Forelimb muscle (tissue), 1 donor: ENCODE measurements at regions not wholly inside any gene's neighbourhood (a gene's known extent, or its start where the extent isn't known, plus 50 kb on each side); places are given as distances from the start of the nearest gene placed in this dataset.

ENCODE experiments used
- DNase-seq: peaks from one replicate; pipeline ENCODE4 v3.0.0-alpha.2; 2013; ENCODE audit warnings: low read depth

- no peak for DNase-seq
Observed at GRCh38 chr3:68163062-68163461, 508.6 kb upstream of the SUCLG2 start.

DNA sequence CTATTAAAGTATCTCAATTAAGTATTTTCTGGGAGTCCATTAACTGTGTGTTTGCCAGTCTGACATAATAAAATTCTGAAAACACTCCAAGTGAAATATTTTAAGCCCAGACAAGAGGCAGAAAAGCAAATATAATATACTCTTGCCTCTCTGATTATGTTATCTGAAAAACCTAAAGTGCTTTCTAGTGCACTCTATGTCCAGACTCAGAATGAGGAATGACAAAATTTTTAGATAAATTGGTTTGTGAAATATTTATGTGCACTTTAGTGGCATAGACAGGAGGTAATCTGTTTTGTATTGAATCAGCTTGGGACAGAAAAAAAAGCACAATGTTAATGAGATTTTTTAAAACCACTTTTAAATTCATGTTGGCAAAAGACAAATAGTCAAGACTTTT, 508.2 kb upstream of the SUCLG2 start:
- no peak for DNase-seq

GRCh38 chr3:68151359-68151758, 496.9 kb upstream of the SUCLG2 start:
- DNase-seq, result no peak

DNA sequence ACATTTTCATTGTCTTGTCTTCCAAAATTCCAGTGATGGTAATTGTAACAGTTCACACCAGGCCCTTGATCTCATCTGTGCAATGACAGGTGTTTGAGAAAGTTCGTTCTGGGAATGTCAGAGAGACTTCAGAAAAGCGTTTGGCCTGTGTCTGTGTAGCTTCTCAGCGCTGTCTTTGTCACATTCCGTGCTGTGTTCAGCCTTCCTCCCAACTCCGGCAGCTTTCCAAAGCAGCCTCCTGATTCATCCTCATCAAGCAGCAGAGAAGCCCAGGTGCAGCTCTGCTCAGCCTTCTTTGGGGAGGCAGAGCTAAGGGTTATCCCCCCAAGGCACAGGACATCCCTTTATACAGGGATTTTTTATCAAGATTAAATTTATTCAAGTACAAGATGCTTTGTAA, 494.0 kb upstream of the SUCLG2 start:
- DNase-seq, result no peak

- DNase-seq, result no peak
Observed at GRCh38 chr3:68142441-68142840, 488.0 kb upstream of the SUCLG2 start.

GRCh38 chr3:68139897-68140296, 485.5 kb upstream of the SUCLG2 start:
- DNase-seq, result no peak

- no peak for DNase-seq
Observed at GRCh38 chr3:68136411-68136810, 482.0 kb upstream of the SUCLG2 start.

DNA sequence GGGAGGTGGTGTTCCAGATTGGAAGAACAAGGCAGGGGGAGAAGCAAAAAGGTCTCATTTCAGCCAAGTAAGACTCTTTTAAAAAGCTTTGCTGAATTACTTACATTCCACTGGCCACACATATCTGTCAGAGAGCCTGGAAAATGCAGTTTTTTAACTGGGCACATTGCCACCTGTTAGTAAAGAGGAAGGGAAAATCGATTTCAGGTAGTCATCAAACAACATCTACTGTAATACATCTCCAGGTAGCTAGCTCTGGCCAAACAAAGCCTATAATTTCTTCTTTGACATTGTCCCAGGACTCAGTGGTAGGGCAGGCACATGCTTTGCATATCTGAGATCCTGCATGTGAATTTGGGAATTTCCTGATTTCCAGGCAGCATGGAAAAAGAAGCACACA, 480.7 kb upstream of the SUCLG2 start:
- DNase-seq, result no peak

- no peak for DNase-seq
Observed at GRCh38 chr3:68129065-68129464, 474.7 kb upstream of the SUCLG2 start.

- no peak for DNase-seq
Observed at GRCh38 chr3:68123231-68123630, 468.8 kb upstream of the SUCLG2 start.

- no peak for DNase-seq
Observed at GRCh38 chr3:68121287-68121686, 466.9 kb upstream of the SUCLG2 start.

DNA sequence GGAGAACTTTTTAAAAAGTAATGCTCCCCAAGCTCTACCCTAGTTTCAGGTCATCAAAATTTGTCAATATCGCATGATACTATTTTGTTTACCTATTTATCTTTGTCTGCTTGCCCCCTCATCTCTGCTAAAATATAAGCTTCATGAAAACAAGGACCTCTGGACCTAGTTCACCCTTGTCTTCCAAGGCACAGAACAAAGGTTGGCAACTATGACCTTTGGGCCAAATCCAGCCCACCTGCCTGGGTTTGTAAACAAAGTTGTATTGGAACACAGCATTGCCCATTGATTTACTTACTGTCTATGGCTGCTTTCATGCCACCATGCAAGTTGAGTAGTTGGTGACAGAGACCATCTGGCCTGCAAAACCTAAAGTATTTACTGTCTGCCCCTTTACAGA, 462.2 kb upstream of the SUCLG2 start:
- no peak for DNase-seq

DNA sequence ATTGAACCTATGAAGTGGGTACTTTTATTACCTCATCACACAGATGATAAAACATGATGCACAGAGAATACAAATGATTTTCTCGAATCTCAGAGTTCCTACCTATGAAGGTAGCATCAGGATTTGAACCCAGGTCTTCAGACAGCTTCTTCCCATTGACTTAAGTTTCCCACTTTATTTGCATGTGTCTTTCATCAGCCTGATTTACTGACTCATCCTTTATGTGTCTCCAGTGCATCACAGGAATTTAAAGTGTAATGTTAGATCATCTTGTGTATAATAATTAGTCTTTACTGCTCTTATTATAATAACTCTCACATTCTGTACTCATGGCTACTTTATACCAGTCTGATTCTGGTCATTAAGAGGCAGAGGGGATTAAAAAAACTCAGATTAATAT, 449.4 kb upstream of the SUCLG2 start:
- no peak for DNase-seq

DNA sequence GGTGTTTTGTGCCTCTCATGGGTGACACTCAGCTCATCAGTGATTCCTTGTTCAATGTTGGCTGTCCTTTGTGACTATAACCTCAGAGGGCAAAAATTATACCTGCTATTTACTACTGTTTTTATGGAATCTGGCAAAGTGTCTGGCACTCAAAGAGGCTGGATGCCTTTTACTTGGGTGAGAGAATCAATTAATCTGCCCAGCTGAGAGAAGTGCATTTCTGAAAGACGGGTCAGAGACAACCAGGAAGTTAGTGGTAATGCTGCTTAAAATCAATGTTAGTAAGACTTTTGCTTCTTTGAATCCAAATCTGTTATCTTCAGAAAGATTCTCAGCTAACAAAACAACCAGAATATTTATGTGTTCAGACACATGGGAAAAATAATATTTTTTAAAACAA, 436.2 kb upstream of the SUCLG2 start:
- DNase-seq, result no peak

DNA sequence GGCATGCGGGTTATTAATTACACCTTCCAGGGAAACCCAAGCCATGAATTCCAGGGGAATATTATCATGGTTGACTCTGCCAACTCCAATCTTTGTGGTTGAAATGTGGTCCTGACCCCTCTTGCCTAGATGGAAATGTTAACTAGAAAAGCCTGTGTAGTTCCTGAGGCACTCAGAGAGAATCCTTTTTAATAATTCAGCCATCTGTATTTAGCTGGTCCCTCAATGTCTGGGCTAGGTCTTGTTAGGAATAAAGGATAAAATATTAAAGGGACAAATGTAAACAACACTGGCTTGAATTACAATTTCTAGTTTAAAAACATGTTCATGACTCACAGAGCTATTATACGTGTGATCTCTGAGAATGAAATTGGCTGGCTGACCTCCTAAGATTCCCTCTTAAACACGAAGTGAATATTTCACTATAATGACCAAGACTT, 435.2 kb upstream of the SUCLG2 start:
- DNase-seq, result no peak

DNA sequence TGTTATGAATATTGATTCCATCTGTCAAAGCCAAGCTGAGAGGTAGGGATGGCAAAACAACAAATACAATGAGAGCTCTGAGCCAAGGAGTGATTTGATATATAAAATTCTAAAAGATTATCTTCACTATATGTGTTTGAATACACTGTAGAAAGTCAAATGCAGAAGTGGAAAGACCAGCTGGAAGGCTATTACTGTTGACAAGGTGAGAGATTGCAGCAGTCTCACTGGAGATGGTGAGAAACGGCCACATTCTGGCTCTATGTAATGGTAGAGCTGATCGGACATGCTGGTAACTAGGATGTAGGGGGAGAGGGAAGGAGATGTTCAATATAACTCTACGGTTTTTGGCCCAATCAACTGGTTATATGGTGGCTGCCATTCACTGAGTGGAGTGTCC, 434.2 kb upstream of the SUCLG2 start:
- DNase-seq, result no peak

DNA sequence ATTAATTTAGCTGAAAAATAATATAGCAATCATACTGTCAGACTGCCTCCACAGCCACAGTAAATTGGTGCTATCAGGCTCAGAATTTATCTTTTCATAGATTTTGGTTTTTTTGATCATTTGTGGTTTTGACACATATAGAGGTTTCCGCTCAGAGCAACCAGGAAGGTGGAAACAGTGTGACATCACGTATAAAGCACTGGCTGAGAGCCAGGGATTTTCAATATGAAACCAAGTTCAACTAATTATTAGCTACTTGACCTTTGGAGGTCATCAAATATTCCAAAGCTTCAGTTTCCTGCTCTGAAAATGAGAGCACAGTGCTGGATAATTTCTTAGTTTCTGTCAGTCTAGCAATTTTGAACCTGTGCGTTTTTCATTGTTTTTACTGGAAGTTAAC, 433.8 kb upstream of the SUCLG2 start:
- no peak for DNase-seq

DNA sequence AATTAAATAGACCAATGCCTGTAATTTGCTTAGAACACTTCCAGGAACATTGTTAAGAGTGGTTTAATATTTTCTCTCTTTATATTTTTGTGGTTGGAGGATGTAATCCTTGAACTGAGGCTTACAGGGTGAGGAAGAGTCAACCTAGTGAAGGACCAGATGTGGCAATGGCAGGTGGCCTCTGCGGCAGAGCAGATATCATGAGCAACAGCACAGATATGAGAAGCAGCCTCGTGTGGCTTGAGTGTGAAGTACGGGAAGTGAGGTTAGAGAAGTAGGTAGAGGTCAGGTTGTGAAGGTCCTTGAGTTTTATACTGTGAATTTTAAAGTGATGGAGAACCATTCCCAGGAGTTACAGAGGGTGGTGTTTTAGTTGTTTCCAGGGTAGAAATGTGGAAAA, 417.6 kb upstream of the SUCLG2 start:
- DNase-seq, result no peak

GRCh38 chr3:68070186-68070585, 415.8 kb upstream of the SUCLG2 start:
- DNase-seq, result no peak

DNA sequence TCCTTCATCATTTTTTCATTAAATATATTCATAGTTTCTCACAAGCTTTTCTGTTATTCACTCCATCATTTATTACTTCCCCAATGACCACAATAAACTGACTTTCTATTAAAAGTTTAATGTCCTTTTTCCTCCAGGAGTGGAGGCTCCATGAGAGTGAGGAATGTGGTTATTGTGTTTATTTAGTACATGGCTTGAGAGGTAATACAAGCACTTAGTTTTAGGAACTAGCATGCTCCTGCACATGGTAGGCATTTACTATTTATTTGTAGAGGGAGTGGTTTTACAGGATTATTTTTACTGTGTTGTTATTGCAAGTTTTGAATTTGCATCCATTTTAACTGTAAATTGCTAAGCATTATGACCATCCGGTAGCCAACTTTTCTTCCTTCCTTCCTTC, 412.9 kb upstream of the SUCLG2 start:
- no peak for DNase-seq

- DNase-seq, result no peak
Observed at GRCh38 chr3:68062926-68063325, 408.5 kb upstream of the SUCLG2 start.

DNA sequence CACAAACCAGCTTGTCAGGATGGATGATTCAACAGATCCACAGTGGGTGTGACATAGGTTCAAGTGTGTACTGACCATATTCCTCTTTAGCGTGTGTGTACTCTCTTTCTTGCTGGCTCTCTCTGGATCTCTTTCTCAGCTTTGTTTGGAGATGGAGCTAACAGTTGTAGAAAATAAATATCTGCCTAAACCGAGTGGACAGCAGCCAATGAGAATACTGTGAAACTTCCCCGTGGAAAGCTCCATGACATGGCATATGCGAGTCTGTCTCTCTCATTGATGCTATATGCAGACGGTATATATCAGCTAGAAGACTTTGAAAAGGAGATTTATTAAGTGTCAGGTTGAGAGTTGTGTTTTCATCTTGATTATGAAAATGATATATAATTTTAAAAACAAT, 406.5 kb upstream of the SUCLG2 start:
- DNase-seq, result no peak

- no peak for DNase-seq
Observed at GRCh38 chr3:68060191-68060590, 405.8 kb upstream of the SUCLG2 start.

DNA sequence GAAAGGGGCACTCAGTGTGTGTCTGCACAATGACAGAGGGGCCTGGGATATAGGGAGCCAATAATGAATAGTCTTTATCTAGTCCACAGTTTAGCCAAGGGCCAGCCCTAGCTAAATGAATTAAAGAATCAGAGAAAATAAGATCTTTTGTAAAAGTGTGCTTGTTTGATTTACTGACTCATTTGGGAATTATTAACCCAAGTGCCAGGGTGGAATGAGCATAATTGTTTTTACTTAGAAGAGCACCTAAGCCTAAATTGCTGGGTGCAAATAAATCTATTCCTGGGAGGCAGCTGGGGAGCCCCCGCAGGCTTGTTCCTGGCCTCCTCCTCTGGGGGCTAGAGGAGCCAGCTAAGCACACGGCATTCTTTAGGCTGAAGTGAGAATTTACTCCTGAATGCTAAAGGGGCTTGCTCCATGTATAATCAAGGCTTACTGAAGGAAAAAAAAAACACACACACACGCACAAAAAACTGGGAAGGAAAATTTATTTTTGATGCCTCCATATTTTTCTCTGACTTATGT, 405.3 kb upstream of the SUCLG2 start:
- DNase-seq, result no peak
